ENCODE measurements at regions not wholly inside any gene's neighbourhood (a gene's known extent, or its start where the extent isn't known, plus 50 kb on each side); places are given as distances from the start of the nearest gene placed in this dataset.
"Not testable (repeated sequence)": the region's sequence is repeated elsewhere in the genome, so short reads cannot be mapped to it uniquely, and the experiment has no call there.

GRCh38 chr12:95358111-95359083 lies 115.6 kb upstream of the METAP2 start:
- H3K27me3 ChIP-seq (ENCODE audit: control insufficient read depth in 5 of 5, insufficient read depth in 4 of 5, low read length in 5 of 5), result no peaks in the 10 kb centered on the region
- H3K9me3 ChIP-seq (ENCODE audit: control insufficient read depth in 5 of 5, low read length in 5 of 5), result no peaks in the 10 kb centered on the region
- H3K9ac ChIP-seq (ENCODE audit: low read length in 5 of 5), result no peak overlapping the region
- no peaks in the 10 kb centered on the region for H3K36me3 ChIP-seq (ENCODE audit: control insufficient read depth in 5 of 5, insufficient read depth in 5 of 5, low read length in 5 of 5)
- H3K4me1 ChIP-seq (ENCODE audit: control insufficient read depth in 5 of 5, insufficient read depth in 5 of 5, low read length in 5 of 5), result peaks cover 0 to 14% (median 9%) of the 10 kb centered on the region in 5 donors
- H3K4me3 ChIP-seq (ENCODE audit: low read depth in 1 of 5, low read length in 5 of 5), result no peak overlapping the region
- no peak overlapping the region for H3K27ac ChIP-seq (ENCODE audit: low read depth, low read length)

- H3K4me1 ChIP-seq (ENCODE audit: control insufficient read depth in 5 of 5, insufficient read depth in 5 of 5, low read length in 5 of 5), result peaks cover 0 to 13% (median 0%) of the 10 kb centered on the region in 5 donors
- no peak overlapping the region for H3K27ac ChIP-seq (ENCODE audit: low read depth, low read length)
- no peak overlapping the region for H3K9ac ChIP-seq (ENCODE audit: low read length in 5 of 5)
- no peaks in the 10 kb centered on the region for H3K36me3 ChIP-seq (ENCODE audit: control insufficient read depth in 5 of 5, insufficient read depth in 5 of 5, low read length in 5 of 5)
- no peaks in the 10 kb centered on the region for H3K27me3 ChIP-seq (ENCODE audit: control insufficient read depth in 5 of 5, insufficient read depth in 4 of 5, low read length in 5 of 5)
- no peaks in the 10 kb centered on the region for H3K9me3 ChIP-seq (ENCODE audit: control insufficient read depth in 5 of 5, low read length in 5 of 5)
- no peak overlapping the region for H3K4me3 ChIP-seq (ENCODE audit: low read depth in 1 of 5, low read length in 5 of 5)
Measured at GRCh38 chr12:95365912-95366311, 108.0 kb upstream of the METAP2 start.

- H3K9ac ChIP-seq (ENCODE audit: low read length in 5 of 5), result no peak overlapping the region
- H3K36me3 ChIP-seq (ENCODE audit: control insufficient read depth in 5 of 5, insufficient read depth in 5 of 5, low read length in 5 of 5), result no peaks in the 10 kb centered on the region
- H3K9me3 ChIP-seq (ENCODE audit: control insufficient read depth in 5 of 5, low read length in 5 of 5), result no peaks in the 10 kb centered on the region
- H3K27me3 ChIP-seq (ENCODE audit: control insufficient read depth in 5 of 5, insufficient read depth in 4 of 5, low read length in 5 of 5), result no peaks in the 10 kb centered on the region
- H3K27ac ChIP-seq (ENCODE audit: low read depth, low read length), result no peak overlapping the region
- H3K4me1 ChIP-seq (ENCODE audit: control insufficient read depth in 5 of 5, insufficient read depth in 5 of 5, low read length in 5 of 5), result peaks cover 0 to 13% (median 0%) of the 10 kb centered on the region in 5 donors
- H3K4me3 ChIP-seq (ENCODE audit: low read depth in 1 of 5, low read length in 5 of 5), result no peak overlapping the region
Measured at GRCh38 chr12:95368931-95369330, 105.0 kb upstream of the METAP2 start.

- H3K9me3 ChIP-seq (ENCODE audit: control insufficient read depth in 5 of 5, low read length in 5 of 5), result no peaks in the 10 kb centered on the region
- no peak overlapping the region for H3K4me3 ChIP-seq (ENCODE audit: low read depth in 1 of 5, low read length in 5 of 5)
- H3K27ac ChIP-seq (ENCODE audit: low read depth, low read length), result no peak overlapping the region
- H3K36me3 ChIP-seq (ENCODE audit: control insufficient read depth in 5 of 5, insufficient read depth in 5 of 5, low read length in 5 of 5), result no peaks in the 10 kb centered on the region
- H3K27me3 ChIP-seq (ENCODE audit: control insufficient read depth in 5 of 5, insufficient read depth in 4 of 5, low read length in 5 of 5), result no peaks in the 10 kb centered on the region
- H3K4me1 ChIP-seq (ENCODE audit: control insufficient read depth in 5 of 5, insufficient read depth in 5 of 5, low read length in 5 of 5), result peaks cover 0 to 13% (median 0%) of the 10 kb centered on the region in 5 donors
- no peak overlapping the region for H3K9ac ChIP-seq (ENCODE audit: low read length in 5 of 5)
Measured at GRCh38 chr12:95371571-95371970, 102.4 kb upstream of the METAP2 start.

- not testable (repeated sequence) for H3K4me1 ChIP-seq (ENCODE audit: control insufficient read depth in 5 of 5, insufficient read depth in 5 of 5, low read length in 5 of 5); H3K9me3 ChIP-seq (ENCODE audit: control insufficient read depth in 5 of 5, low read length in 5 of 5); H3K9ac ChIP-seq (ENCODE audit: low read length in 5 of 5); H3K27me3 ChIP-seq (ENCODE audit: control insufficient read depth in 5 of 5, insufficient read depth in 4 of 5, low read length in 5 of 5); H3K36me3 ChIP-seq (ENCODE audit: control insufficient read depth in 5 of 5, insufficient read depth in 5 of 5, low read length in 5 of 5); H3K4me3 ChIP-seq (ENCODE audit: low read depth in 1 of 5, low read length in 5 of 5); H3K27ac ChIP-seq (ENCODE audit: low read depth, low read length)
Measured at GRCh38 chr12:95379481-95379880, 94.5 kb upstream of the METAP2 start.

GRCh38 chr12:95380334-95380733 lies 93.6 kb upstream of the METAP2 start:
- H3K27me3 ChIP-seq (ENCODE audit: control insufficient read depth in 5 of 5, insufficient read depth in 4 of 5, low read length in 5 of 5); H3K9me3 ChIP-seq (ENCODE audit: control insufficient read depth in 5 of 5, low read length in 5 of 5); H3K27ac ChIP-seq (ENCODE audit: low read depth, low read length); H3K9ac ChIP-seq (ENCODE audit: low read length in 5 of 5); H3K36me3 ChIP-seq (ENCODE audit: control insufficient read depth in 5 of 5, insufficient read depth in 5 of 5, low read length in 5 of 5); H3K4me3 ChIP-seq (ENCODE audit: low read depth in 1 of 5, low read length in 5 of 5): not testable (repeated sequence)
- peaks cover 0 to 17% (median 14%) of the 10 kb centered on the region in 5 donors for H3K4me1 ChIP-seq (ENCODE audit: control insufficient read depth in 5 of 5, insufficient read depth in 5 of 5, low read length in 5 of 5)

- peaks cover 0 to 23% (median 16%) of the 10 kb centered on the region in 5 donors for H3K4me1 ChIP-seq (ENCODE audit: control insufficient read depth in 5 of 5, insufficient read depth in 5 of 5, low read length in 5 of 5)
- no peak overlapping the region for H3K9ac ChIP-seq (ENCODE audit: low read length in 5 of 5)
- no peaks in the 10 kb centered on the region for H3K27me3 ChIP-seq (ENCODE audit: control insufficient read depth in 5 of 5, insufficient read depth in 4 of 5, low read length in 5 of 5)
- H3K9me3 ChIP-seq (ENCODE audit: control insufficient read depth in 5 of 5, low read length in 5 of 5), result no peaks in the 10 kb centered on the region
- H3K36me3 ChIP-seq (ENCODE audit: control insufficient read depth in 5 of 5, insufficient read depth in 5 of 5, low read length in 5 of 5), result no peaks in the 10 kb centered on the region
- H3K27ac ChIP-seq (ENCODE audit: low read depth, low read length), result no peak overlapping the region
- no peak overlapping the region for H3K4me3 ChIP-seq (ENCODE audit: low read depth in 1 of 5, low read length in 5 of 5)
Measured at GRCh38 chr12:95380997-95381786, 92.8 kb upstream of the METAP2 start.

GRCh38 chr12:95383920-95384319 lies 90.0 kb upstream of the METAP2 start:
- H3K27ac ChIP-seq (ENCODE audit: low read depth, low read length); H3K27me3 ChIP-seq (ENCODE audit: control insufficient read depth in 5 of 5, insufficient read depth in 4 of 5, low read length in 5 of 5): not testable (repeated sequence)
- H3K4me3 ChIP-seq (ENCODE audit: low read depth in 1 of 5, low read length in 5 of 5), result peak overlapping the region; percentile 30 to 60 (median 47)

GRCh38 chr12:95384785-95385184 lies 89.2 kb upstream of the METAP2 start:
- peak overlapping the region in 1 of 5 donors; percentile 56 for H3K4me3 ChIP-seq (ENCODE audit: low read depth in 1 of 5, low read length in 5 of 5)
- H3K27ac ChIP-seq (ENCODE audit: low read depth, low read length), result no peak overlapping the region
- no peak overlapping the region for H3K9ac ChIP-seq (ENCODE audit: low read length in 5 of 5)
- no peaks in the 10 kb centered on the region for H3K27me3 ChIP-seq (ENCODE audit: control insufficient read depth in 5 of 5, insufficient read depth in 4 of 5, low read length in 5 of 5)
- H3K9me3 ChIP-seq (ENCODE audit: control insufficient read depth in 5 of 5, low read length in 5 of 5), result no peaks in the 10 kb centered on the region
- peaks cover 0 to 23% (median 16%) of the 10 kb centered on the region in 5 donors for H3K4me1 ChIP-seq (ENCODE audit: control insufficient read depth in 5 of 5, insufficient read depth in 5 of 5, low read length in 5 of 5)
- no peaks in the 10 kb centered on the region for H3K36me3 ChIP-seq (ENCODE audit: control insufficient read depth in 5 of 5, insufficient read depth in 5 of 5, low read length in 5 of 5)

More at GRCh38 chr12:95383920-95384319, 90.0 kb upstream of the METAP2 start:
- H3K9me3 ChIP-seq (ENCODE audit: control insufficient read depth in 5 of 5, low read length in 5 of 5); H3K9ac ChIP-seq (ENCODE audit: low read length in 5 of 5); H3K36me3 ChIP-seq (ENCODE audit: control insufficient read depth in 5 of 5, insufficient read depth in 5 of 5, low read length in 5 of 5): not testable (repeated sequence)
- H3K4me1 ChIP-seq (ENCODE audit: control insufficient read depth in 5 of 5, insufficient read depth in 5 of 5, low read length in 5 of 5), result peaks cover 0 to 23% (median 16%) of the 10 kb centered on the region in 5 donors
